H9 (cell line): ENCODE measurements at regions not wholly inside any gene's neighbourhood (a gene's known extent, or its start where the extent isn't known, plus 50 kb on each side); places are given as distances from the start of the nearest gene placed in this dataset.

Experiments used
- DNase-seq: peaks from one replicate; pipeline ENCODE4 v3.0.0-alpha.2; 2017
- H2AFZ ChIP-seq: one replicate; pipeline ENCODE4 v1.6.1; 2013; ENCODE audit warnings: mild to moderate bottlenecking, low read length, control low read depth, moderate library complexity
- H2AK5ac ChIP-seq: 2 replicates; pipeline ENCODE4 v1.6.1; 2013; ENCODE audit warnings: low read length, control low read depth, mixed read lengths; ENCODE audit not compliant: insufficient read length
- H2BK120ac ChIP-seq: one replicate; pipeline ENCODE4 v1.6.1; 2013; ENCODE audit warnings: low read depth, mild to moderate bottlenecking, low read length, control low read depth, inconsistent platforms; ENCODE audit not compliant: poor library complexity, severe bottlenecking
- H2BK12ac ChIP-seq: 2 replicates; pipeline ENCODE4 v1.6.1; 2013; ENCODE audit warnings: low read length, control low read depth, mixed read lengths, low read depth; ENCODE audit not compliant: insufficient read length
- H2BK15ac ChIP-seq: 2 replicates; pipeline ENCODE4 v1.6.1; 2013; ENCODE audit warnings: low read depth, low read length, control low read depth
- H2BK20ac ChIP-seq: one replicate; pipeline ENCODE4 v1.6.1; 2013; ENCODE audit warnings: low read depth, mild to moderate bottlenecking, low read length, control low read depth, inconsistent platforms; ENCODE audit not compliant: poor library complexity, severe bottlenecking
- H2BK5ac ChIP-seq: 2 replicates; pipeline ENCODE4 v1.6.1; 2013; ENCODE audit warnings: low read length, control low read depth, mixed read lengths; ENCODE audit not compliant: insufficient read length
- H3K14ac ChIP-seq: 2 replicates; pipeline ENCODE4 v1.6.1; 2013; ENCODE audit warnings: low read length, control low read depth; ENCODE audit not compliant: insufficient read depth
- H3K18ac ChIP-seq: 2 replicates; pipeline ENCODE4 v1.6.1; 2013; ENCODE audit warnings: low read depth, mild to moderate bottlenecking, mixed read lengths, low read length, control low read depth; ENCODE audit not compliant: insufficient read length
- H3K23ac ChIP-seq: 2 replicates; pipeline ENCODE4 v1.6.1; 2013; ENCODE audit warnings: low read length, control low read depth, mixed read lengths, low read depth; ENCODE audit not compliant: insufficient read length
- H3K23me2 ChIP-seq: 2 replicates; pipeline ENCODE4 v1.6.1; 2013; ENCODE audit warnings: low read depth, mild to moderate bottlenecking, mixed read lengths, low read length, control low read depth; ENCODE audit not compliant: insufficient read length, poor library complexity, severe bottlenecking
- H3K27ac ChIP-seq: 2 replicates; pipeline ENCODE4 v1.5.1; 2013; ENCODE audit warnings: low read length, control low read depth, mixed read lengths, low read depth; ENCODE audit not compliant: insufficient read length
- H3K27me3 ChIP-seq: 2 replicates; pipeline ENCODE4 v1.6.1; 2013; ENCODE audit warnings: low read length, control low read depth, inconsistent platforms; ENCODE audit not compliant: insufficient read depth
- H3K4ac ChIP-seq: 2 replicates; pipeline ENCODE4 v1.6.1; 2013; ENCODE audit warnings: low read depth, mild to moderate bottlenecking, control low read depth, inconsistent platforms, low read length, moderate library complexity
- H3K4me1 ChIP-seq: 2 replicates; pipeline ENCODE4 v1.6.1; 2013; ENCODE audit warnings: low read length, control low read depth, inconsistent platforms; ENCODE audit not compliant: insufficient read depth
- H3K4me2 ChIP-seq: 2 replicates; pipeline ENCODE4 v1.6.1; 2013; ENCODE audit warnings: low read length, control low read depth, mixed read lengths; ENCODE audit not compliant: insufficient read length, insufficient read depth
- H3K56ac ChIP-seq: 2 replicates; pipeline ENCODE4 v1.6.1; 2013; ENCODE audit warnings: low read depth, mild to moderate bottlenecking, mixed read lengths, low read length, control low read depth; ENCODE audit not compliant: insufficient read length
- H3K79me1 ChIP-seq: 2 replicates; pipeline ENCODE4 v1.6.1; 2013; ENCODE audit warnings: low read depth, mild to moderate bottlenecking, moderate library complexity, low read length, control low read depth, inconsistent platforms; ENCODE audit not compliant: insufficient read depth, poor library complexity, severe bottlenecking
- H3K79me2 ChIP-seq: 2 replicates; pipeline ENCODE4 v1.6.1; 2013; ENCODE audit warnings: low read length, control low read depth, inconsistent platforms; ENCODE audit not compliant: insufficient read depth
- H3K9ac ChIP-seq: 2 replicates; pipeline ENCODE4 v1.6.1; 2013; ENCODE audit warnings: low read length, control low read depth, mixed read lengths; ENCODE audit not compliant: insufficient read length; ENCODE audit errors: extremely low read depth
- H3K9me3 ChIP-seq: one replicate; pipeline ENCODE4 v1.6.1; 2013; ENCODE audit warnings: low read depth, low read length, inconsistent platforms; ENCODE audit not compliant: control insufficient read depth
- H3T11ph ChIP-seq: one replicate; pipeline ENCODE4 v1.6.1; 2013; ENCODE audit warnings: mild to moderate bottlenecking, low read length, control low read depth, inconsistent platforms
- H4K20me1 ChIP-seq: one replicate; pipeline ENCODE4 v1.6.1; 2013; ENCODE audit not compliant: control insufficient read depth, insufficient read length, insufficient read depth
- H4K5ac ChIP-seq: 2 replicates; pipeline ENCODE4 v1.6.1; 2013; ENCODE audit warnings: low read depth, mild to moderate bottlenecking, mixed read lengths, low read length, control low read depth; ENCODE audit not compliant: insufficient read length
- H4K8ac ChIP-seq: replicated peaks from 2 replicates; pipeline ENCODE4 v1.6.1; 2013; ENCODE audit warnings: low read length, control low read depth, mixed read lengths, low read depth; ENCODE audit not compliant: insufficient read length
- H4K91ac ChIP-seq: 2 replicates; pipeline ENCODE4 v1.6.1; 2013; ENCODE audit warnings: low read depth, mild to moderate bottlenecking, moderate library complexity, mixed read lengths, low read length, control low read depth; ENCODE audit not compliant: insufficient read length
- H3K27ac Mint-ChIP-seq, 3 experiments: 2 replicates in 2 of 3; 3 replicates in 1 of 3; pipeline ENCODE4 v1.8.0; 2020 to 2021; ENCODE audit warnings: mixed read lengths in 3 of 3, mild to moderate bottlenecking in 1 of 3, moderate library complexity in 1 of 3
- H3K27me3 Mint-ChIP-seq: 2 replicates; pipeline ENCODE4 v1.8.0; 2021; ENCODE audit warnings: low read depth, mild to moderate bottlenecking, moderate library complexity, mixed read lengths
- H3K36me3 Mint-ChIP-seq, 3 experiments: 2 replicates in 2 of 3; 3 replicates in 1 of 3; pipeline ENCODE4 v1.8.0; 2020 to 2021; ENCODE audit warnings: low read depth in 3 of 3, mixed read lengths in 3 of 3; ENCODE audit not compliant: insufficient read depth in 1 of 3
- H3K4me1 Mint-ChIP-seq, 2 experiments: 2 replicates each; pipeline ENCODE4 v1.8.0; 2020; ENCODE audit warnings: mixed read lengths in 2 of 2
- H3K4me3 Mint-ChIP-seq, 2 experiments: 2 replicates in 1 of 2; 3 replicates in 1 of 2; pipeline ENCODE4 v1.8.0; 2020 to 2021; ENCODE audit warnings: mild to moderate bottlenecking in 2 of 2, mixed read lengths in 2 of 2, moderate library complexity in 1 of 2
- H3K9me3 Mint-ChIP-seq, 2 experiments: 2 replicates in 1 of 2; 3 replicates in 1 of 2; pipeline ENCODE4 v1.8.0; 2020; ENCODE audit warnings: mild to moderate bottlenecking in 2 of 2, mixed read lengths in 2 of 2, moderate library complexity in 1 of 2
- CTCF ChIP-seq: fragments of 200-600 bp; sonication (generic); conservative IDR thresholded peaks from 3 replicates; pipeline ENCODE4 v1.8.0; 2021; ENCODE audit warnings: antibody characterized with exemption, mild to moderate bottlenecking
- WGBS: extraction: QIAGEN DNeasy Blood & Tissue Kit; methylation state at CpG from one replicate; pipeline ENCODE4 v1.1.7; 2013; ENCODE audit warnings: missing lambda C conversion rate, low lambda C conversion rate, mixed read lengths; ENCODE audit not compliant: insufficient read length; ENCODE audit errors: extremely low coverage; 5-methylcytosine and 5-hydroxymethylcytosine counted together

GRCh38 chr13:77986713-77987112 is 68.1 kb upstream of the EDNRB start:
- H3K4me3 Mint-ChIP-seq, result no peak overlapping the region
- no peak overlapping the region for H2BK5ac ChIP-seq
- no peaks in the 10 kb centered on the region for H3K23me2 ChIP-seq
- no peak overlapping the region for H4K5ac ChIP-seq
- H3K23ac ChIP-seq, result no peak overlapping the region
- no peak for DNase-seq
- H3K9me3 Mint-ChIP-seq, result no peaks in the 10 kb centered on the region; a peak in 1 of 5 replicates
- no peak for TF ChIP-seq CTCF
- H3T11ph ChIP-seq, result no peak overlapping the region
- no peaks in the 10 kb centered on the region for H3K79me2 ChIP-seq
- no peak overlapping the region for H3K27ac Mint-ChIP-seq
- H3K18ac ChIP-seq, result no peak overlapping the region
- H3K4me1 ChIP-seq, result no peaks in the 10 kb centered on the region; the same call in 1 of the 2 replicates
- H3K79me1 ChIP-seq, result no peaks in the 10 kb centered on the region
- H3K56ac ChIP-seq, result no peak overlapping the region
- H2BK120ac ChIP-seq, result no peak overlapping the region
- H3K4me2 ChIP-seq, result no peak overlapping the region
- no peaks in the 10 kb centered on the region for H3K27me3 Mint-ChIP-seq
- H2AFZ ChIP-seq, result no peak overlapping the region
- H3K14ac ChIP-seq, result no peak overlapping the region
- H3K9ac ChIP-seq, result no peak overlapping the region
- no peaks in the 10 kb centered on the region for H3K36me3 Mint-ChIP-seq
- WGBS, result no CpG with 5 or more reads among the region's 5 CpGs
- H2AK5ac ChIP-seq, result no peak overlapping the region
- peaks cover 7 to 13% of the 10 kb centered on the region in 2 experiments; a peak in 3 of 4 replicates for H3K4me1 Mint-ChIP-seq
- H4K91ac ChIP-seq, result no peak overlapping the region
- H2BK12ac ChIP-seq, result no peak overlapping the region
- H3K4ac ChIP-seq, result no peak overlapping the region
- no peaks in the 10 kb centered on the region for H4K20me1 ChIP-seq
- H4K8ac ChIP-seq, result no peak overlapping the region
- no peaks in the 10 kb centered on the region for H3K27me3 ChIP-seq
- no peak overlapping the region for H2BK20ac ChIP-seq
- no peak overlapping the region for H2BK15ac ChIP-seq
- H3K9me3 ChIP-seq, result no peaks in the 10 kb centered on the region
- no peak overlapping the region for H3K27ac ChIP-seq
